ENCODE measurements at regions not wholly inside any gene's neighbourhood (a gene's known extent, or its start where the extent isn't known, plus 50 kb on each side); places are given as distances from the start of the nearest gene placed in this dataset.

DNA sequence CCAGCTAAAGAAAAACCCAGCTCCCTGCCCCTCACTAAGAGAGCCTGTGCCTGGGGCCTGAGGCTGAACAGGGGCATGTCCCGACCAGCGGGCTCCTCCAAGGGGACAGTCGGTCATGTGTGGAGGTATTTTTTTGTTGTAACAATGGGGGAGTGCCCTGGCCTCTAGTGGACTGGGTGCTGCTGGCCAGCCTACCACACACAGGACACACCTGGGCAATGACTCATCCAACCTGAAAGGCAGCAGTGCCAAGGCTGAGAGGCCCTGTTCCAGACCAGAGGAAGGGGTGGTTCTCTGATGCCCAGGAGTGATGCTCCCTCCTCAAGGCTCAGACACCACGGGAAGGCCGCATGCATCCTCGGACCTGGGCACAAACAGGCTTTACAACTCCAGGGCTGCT lies 181.5 kb downstream of the OLFM1 start:
- TF ChIP-seq ZFP30 (CRISPR knock-in tag; IDR thresholded peaks at IDR 0.05) = no peak
- TF ChIP-seq, protein P1, sequence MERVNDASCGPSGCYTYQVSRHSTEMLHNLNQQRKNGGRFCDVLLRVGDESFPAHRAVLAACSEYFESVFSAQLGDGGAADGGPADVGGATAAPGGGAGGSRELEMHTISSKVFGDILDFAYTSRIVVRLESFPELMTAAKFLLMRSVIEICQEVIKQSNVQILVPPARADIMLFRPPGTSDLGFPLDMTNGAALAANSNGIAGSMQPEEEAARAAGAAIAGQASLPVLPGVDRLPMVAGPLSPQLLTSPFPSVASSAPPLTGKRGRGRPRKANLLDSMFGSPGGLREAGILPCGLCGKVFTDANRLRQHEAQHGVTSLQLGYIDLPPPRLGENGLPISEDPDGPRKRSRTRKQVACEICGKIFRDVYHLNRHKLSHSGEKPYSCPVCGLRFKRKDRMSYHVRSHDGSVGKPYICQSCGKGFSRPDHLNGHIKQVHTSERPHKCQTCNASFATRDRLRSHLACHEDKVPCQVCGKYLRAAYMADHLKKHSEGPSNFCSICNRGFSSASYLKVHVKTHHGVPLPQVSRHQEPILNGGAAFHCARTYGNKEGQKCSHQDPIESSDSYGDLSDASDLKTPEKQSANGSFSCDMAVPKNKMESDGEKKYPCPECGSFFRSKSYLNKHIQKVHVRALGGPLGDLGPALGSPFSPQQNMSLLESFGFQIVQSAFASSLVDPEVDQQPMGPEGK (CRISPR knock-in tag; IDR thresholded peaks at IDR 0.05; ENCODE audit: borderline replicate concordance) = no peak
- TF ChIP-seq, protein P2, sequence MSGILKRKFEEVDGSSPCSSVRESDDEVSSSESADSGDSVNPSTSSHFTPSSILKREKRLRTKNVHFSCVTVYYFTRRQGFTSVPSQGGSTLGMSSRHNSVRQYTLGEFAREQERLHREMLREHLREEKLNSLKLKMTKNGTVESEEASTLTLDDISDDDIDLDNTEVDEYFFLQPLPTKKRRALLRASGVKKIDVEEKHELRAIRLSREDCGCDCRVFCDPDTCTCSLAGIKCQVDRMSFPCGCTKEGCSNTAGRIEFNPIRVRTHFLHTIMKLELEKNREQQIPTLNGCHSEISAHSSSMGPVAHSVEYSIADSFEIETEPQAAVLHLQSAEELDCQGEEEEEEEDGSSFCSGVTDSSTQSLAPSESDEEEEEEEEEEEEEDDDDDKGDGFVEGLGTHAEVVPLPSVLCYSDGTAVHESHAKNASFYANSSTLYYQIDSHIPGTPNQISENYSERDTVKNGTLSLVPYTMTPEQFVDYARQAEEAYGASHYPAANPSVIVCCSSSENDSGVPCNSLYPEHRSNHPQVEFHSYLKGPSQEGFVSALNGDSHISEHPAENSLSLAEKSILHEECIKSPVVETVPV (CRISPR knock-in tag; IDR thresholded peaks at IDR 0.05) = no peak
- TF ChIP-seq ZNF8 (CRISPR knock-in tag; IDR thresholded peaks at IDR 0.05) = no peak

Measured in SK-N-SH treated with all-trans-retinoic acid at 6 μM for 48 hours (cell line).